ENCODE measurements at regions not wholly inside any gene's neighbourhood (a gene's known extent, or its start where the extent isn't known, plus 50 kb on each side); places are given as distances from the start of the nearest gene placed in this dataset.
A peak's percentile ranks its signal among the peaks of the same experiment; 100 is the strongest.

GRCh38 chr4:83890231-83890630, 354.3 kb downstream of the GPAT3 start:
- no peaks in the 10 kb centered on the region for H3K27me3 ChIP-seq (ENCODE audit: control insufficient read depth, insufficient read depth, low read length)
- H3K36me3 ChIP-seq (ENCODE audit: insufficient read depth, low read length) = no peaks in the 10 kb centered on the region
- H3K9ac ChIP-seq (ENCODE audit: low read depth, low read length) = no peak overlapping the region
- no peak overlapping the region for H3K4me3 ChIP-seq (ENCODE audit: low read length)
- no peaks in the 10 kb centered on the region for H3K9me3 ChIP-seq (replicated peaks; ENCODE audit: low read length)
- H3K4me2 ChIP-seq (ENCODE audit: low read length) = peak overlapping the region; percentile 66
- H3K4me1 ChIP-seq (ENCODE audit: control insufficient read depth, insufficient read depth, low read length) = peaks cover 13% of the 10 kb centered on the region

GRCh38 chr4:83889802-83890201, 353.9 kb downstream of the GPAT3 start:
- Histone ChIP-seq H3K9ac (ENCODE audit: low read depth, low read length) (no peak overlapping the region), H3K4me1 (ENCODE audit: control insufficient read depth, insufficient read depth, low read length) (peaks cover 13% of the 10 kb centered on the region), H3K9me3 (replicated peaks; ENCODE audit: low read length) (no peaks in the 10 kb centered on the region), H3K4me3 (ENCODE audit: low read length) (no peak overlapping the region), H3K27me3 (ENCODE audit: control insufficient read depth, insufficient read depth, low read length) (no peaks in the 10 kb centered on the region), H3K4me2 (ENCODE audit: low read length) (peak overlapping the region; percentile 66), H3K36me3 (ENCODE audit: insufficient read depth, low read length) (no peaks in the 10 kb centered on the region)

GRCh38 chr4:83885256-83886182, 349.6 kb downstream of the GPAT3 start:
- Histone ChIP-seq H3K9me3 (replicated peaks; ENCODE audit: low read length) (no peaks in the 10 kb centered on the region), H3K36me3 (ENCODE audit: insufficient read depth, low read length) (no peaks in the 10 kb centered on the region), H3K9ac (ENCODE audit: low read depth, low read length) (no peak overlapping the region), H3K4me3 (ENCODE audit: low read length) (no peak overlapping the region), H3K4me1 (ENCODE audit: control insufficient read depth, insufficient read depth, low read length) (peaks cover 8% of the 10 kb centered on the region), H3K4me2 (ENCODE audit: low read length) (no peak overlapping the region), H3K27me3 (ENCODE audit: control insufficient read depth, insufficient read depth, low read length) (no peaks in the 10 kb centered on the region)

GRCh38 chr4:83876047-83876446, 340.1 kb downstream of the GPAT3 start:
- H3K9ac ChIP-seq (ENCODE audit: low read depth, low read length) = no peak overlapping the region
- H3K4me2 ChIP-seq (ENCODE audit: low read length) = no peak overlapping the region
- no peaks in the 10 kb centered on the region for H3K9me3 ChIP-seq (replicated peaks; ENCODE audit: low read length)
- no peak overlapping the region for H3K4me3 ChIP-seq (ENCODE audit: low read length)
- no peaks in the 10 kb centered on the region for H3K4me1 ChIP-seq (ENCODE audit: control insufficient read depth, insufficient read depth, low read length)
- no peaks in the 10 kb centered on the region for H3K27me3 ChIP-seq (ENCODE audit: control insufficient read depth, insufficient read depth, low read length)
- no peaks in the 10 kb centered on the region for H3K36me3 ChIP-seq (ENCODE audit: insufficient read depth, low read length)

GRCh38 chr4:83875437-83875836, 339.5 kb downstream of the GPAT3 start:
- no peaks in the 10 kb centered on the region for H3K27me3 ChIP-seq (ENCODE audit: control insufficient read depth, insufficient read depth, low read length)
- H3K9ac ChIP-seq (ENCODE audit: low read depth, low read length) = no peak overlapping the region
- H3K4me1 ChIP-seq (ENCODE audit: control insufficient read depth, insufficient read depth, low read length) = no peaks in the 10 kb centered on the region
- no peak overlapping the region for H3K4me3 ChIP-seq (ENCODE audit: low read length)
- H3K4me2 ChIP-seq (ENCODE audit: low read length) = no peak overlapping the region
- no peaks in the 10 kb centered on the region for H3K36me3 ChIP-seq (ENCODE audit: insufficient read depth, low read length)
- no peaks in the 10 kb centered on the region for H3K9me3 ChIP-seq (replicated peaks; ENCODE audit: low read length)

- H3K4me1 ChIP-seq (ENCODE audit: control insufficient read depth, insufficient read depth, low read length) = no peaks in the 10 kb centered on the region
- no peak overlapping the region for H3K4me2 ChIP-seq (ENCODE audit: low read length)
- H3K36me3 ChIP-seq (ENCODE audit: insufficient read depth, low read length) = no peaks in the 10 kb centered on the region
- no peaks in the 10 kb centered on the region for H3K27me3 ChIP-seq (ENCODE audit: control insufficient read depth, insufficient read depth, low read length)
- no peak overlapping the region for H3K9ac ChIP-seq (ENCODE audit: low read depth, low read length)
- H3K9me3 ChIP-seq (replicated peaks; ENCODE audit: low read length) = no peaks in the 10 kb centered on the region
- H3K4me3 ChIP-seq (ENCODE audit: low read length) = no peak overlapping the region
Observed at GRCh38 chr4:83873996-83874395, 338.1 kb downstream of the GPAT3 start.

GRCh38 chr4:83870328-83870950, 334.5 kb downstream of the GPAT3 start:
- H3K9ac ChIP-seq (ENCODE audit: low read depth, low read length) = no peak overlapping the region
- peaks cover 10% of the 10 kb centered on the region for H3K4me1 ChIP-seq (ENCODE audit: control insufficient read depth, insufficient read depth, low read length)
- no peak overlapping the region for H3K4me3 ChIP-seq (ENCODE audit: low read length)
- no peaks in the 10 kb centered on the region for H3K9me3 ChIP-seq (replicated peaks; ENCODE audit: low read length)
- H3K27me3 ChIP-seq (ENCODE audit: control insufficient read depth, insufficient read depth, low read length) = no peaks in the 10 kb centered on the region
- no peak overlapping the region for H3K4me2 ChIP-seq (ENCODE audit: low read length)
- H3K36me3 ChIP-seq (ENCODE audit: insufficient read depth, low read length) = no peaks in the 10 kb centered on the region

- Histone ChIP-seq H3K4me1 (ENCODE audit: control insufficient read depth, insufficient read depth, low read length) (peaks cover 10% of the 10 kb centered on the region), H3K27me3 (ENCODE audit: control insufficient read depth, insufficient read depth, low read length) (no peaks in the 10 kb centered on the region), H3K36me3 (ENCODE audit: insufficient read depth, low read length) (no peaks in the 10 kb centered on the region), H3K4me3 (ENCODE audit: low read length) (no peak overlapping the region), H3K9me3 (replicated peaks; ENCODE audit: low read length) (no peaks in the 10 kb centered on the region), H3K9ac (ENCODE audit: low read depth, low read length) (no peak overlapping the region), H3K4me2 (ENCODE audit: low read length) (peak overlapping the region; percentile 14)
Observed at GRCh38 chr4:83866834-83867621, 331.1 kb downstream of the GPAT3 start.

GRCh38 chr4:83865417-83866150, 329.7 kb downstream of the GPAT3 start:
- H3K4me3 ChIP-seq (ENCODE audit: low read length) = no peak overlapping the region
- no peaks in the 10 kb centered on the region for H3K9me3 ChIP-seq (replicated peaks; ENCODE audit: low read length)
- H3K4me1 ChIP-seq (ENCODE audit: control insufficient read depth, insufficient read depth, low read length) = peaks cover 10% of the 10 kb centered on the region
- no peak overlapping the region for H3K4me2 ChIP-seq (ENCODE audit: low read length)
- H3K36me3 ChIP-seq (ENCODE audit: insufficient read depth, low read length) = no peaks in the 10 kb centered on the region
- no peaks in the 10 kb centered on the region for H3K27me3 ChIP-seq (ENCODE audit: control insufficient read depth, insufficient read depth, low read length)
- H3K9ac ChIP-seq (ENCODE audit: low read depth, low read length) = no peak overlapping the region

- Histone ChIP-seq H3K27me3 (ENCODE audit: control insufficient read depth, insufficient read depth, low read length) (no peaks in the 10 kb centered on the region), H3K4me1 (ENCODE audit: control insufficient read depth, insufficient read depth, low read length) (peaks cover 10% of the 10 kb centered on the region), H3K9me3 (replicated peaks; ENCODE audit: low read length) (no peaks in the 10 kb centered on the region), H3K9ac (ENCODE audit: low read depth, low read length) (no peak overlapping the region), H3K4me3 (ENCODE audit: low read length) (no peak overlapping the region), H3K36me3 (ENCODE audit: insufficient read depth, low read length) (no peaks in the 10 kb centered on the region), H3K4me2 (ENCODE audit: low read length) (no peak overlapping the region)
Observed at GRCh38 chr4:83864097-83864817, 328.3 kb downstream of the GPAT3 start.
